NCI-H2029 treated with DMSO at 0.1 percent for 48 hours (cell line): ENCODE measurements at regions not wholly inside any gene's neighbourhood (a gene's known extent, or its start where the extent isn't known, plus 50 kb on each side); places are given as distances from the start of the nearest gene placed in this dataset.

Experiments
- DNase-seq: peaks from one replicate; lab custom pipeline; 2025; lab: John Stamatoyannopoulos, UW

- no peak for DNase-seq
Measured at GRCh38 chr1:244265507-244265906, 186.2 kb downstream of the ADSS2 start.

DNA sequence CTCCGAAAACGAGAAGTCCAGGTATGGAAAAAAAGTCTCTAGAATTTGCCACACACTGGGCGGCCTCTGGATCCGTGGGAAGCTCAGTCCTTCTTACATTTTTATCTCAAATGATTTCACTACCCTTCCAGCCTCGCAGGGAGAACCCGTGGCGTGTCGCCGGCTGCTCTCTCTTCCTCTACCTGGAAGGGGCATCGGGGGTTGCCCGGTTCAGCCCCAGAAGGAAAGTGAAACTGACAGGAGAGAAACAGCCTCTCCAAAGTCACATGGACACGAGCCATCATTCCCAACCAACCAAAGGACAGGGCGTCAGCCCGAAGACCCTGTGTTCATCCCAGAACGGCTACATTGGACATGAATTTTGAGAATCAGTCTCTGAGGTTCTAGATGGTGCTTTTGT, 182.5 kb downstream of the ADSS2 start:
- DNase-seq, result peak; percentile 8

GRCh38 chr1:244271004-244271403, 180.7 kb downstream of the ADSS2 start:
- no peak for DNase-seq

DNA sequence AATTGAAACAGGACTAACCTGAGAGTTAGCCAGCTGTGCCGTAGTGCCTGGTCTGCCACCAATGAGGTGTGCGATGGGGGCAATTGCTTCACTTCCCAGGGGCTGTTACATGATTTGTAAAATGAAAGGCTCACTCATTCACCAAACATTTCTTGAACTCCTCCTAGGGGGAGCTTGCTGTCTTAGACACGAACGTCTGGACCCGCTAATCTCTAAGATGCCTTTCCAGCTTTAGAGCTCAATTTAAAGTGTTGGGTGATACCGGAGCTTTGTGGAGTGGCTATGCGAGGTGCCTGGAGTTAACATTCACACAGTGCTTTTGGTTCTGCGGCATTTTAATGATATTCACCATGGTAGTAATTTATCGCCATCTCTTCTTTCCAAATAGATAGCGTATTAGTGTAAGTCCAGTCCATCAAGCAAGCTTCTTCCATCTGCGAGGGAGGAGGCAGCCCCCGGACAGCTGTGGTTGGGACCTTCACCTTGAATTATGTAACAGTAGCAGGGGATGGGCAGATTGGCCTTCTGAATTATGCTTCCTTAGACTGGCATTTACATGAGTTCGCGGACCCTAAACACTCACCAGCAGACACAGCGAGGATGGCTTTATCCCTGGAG, 179.9 kb downstream of the ADSS2 start:
- no peak for DNase-seq

DNA sequence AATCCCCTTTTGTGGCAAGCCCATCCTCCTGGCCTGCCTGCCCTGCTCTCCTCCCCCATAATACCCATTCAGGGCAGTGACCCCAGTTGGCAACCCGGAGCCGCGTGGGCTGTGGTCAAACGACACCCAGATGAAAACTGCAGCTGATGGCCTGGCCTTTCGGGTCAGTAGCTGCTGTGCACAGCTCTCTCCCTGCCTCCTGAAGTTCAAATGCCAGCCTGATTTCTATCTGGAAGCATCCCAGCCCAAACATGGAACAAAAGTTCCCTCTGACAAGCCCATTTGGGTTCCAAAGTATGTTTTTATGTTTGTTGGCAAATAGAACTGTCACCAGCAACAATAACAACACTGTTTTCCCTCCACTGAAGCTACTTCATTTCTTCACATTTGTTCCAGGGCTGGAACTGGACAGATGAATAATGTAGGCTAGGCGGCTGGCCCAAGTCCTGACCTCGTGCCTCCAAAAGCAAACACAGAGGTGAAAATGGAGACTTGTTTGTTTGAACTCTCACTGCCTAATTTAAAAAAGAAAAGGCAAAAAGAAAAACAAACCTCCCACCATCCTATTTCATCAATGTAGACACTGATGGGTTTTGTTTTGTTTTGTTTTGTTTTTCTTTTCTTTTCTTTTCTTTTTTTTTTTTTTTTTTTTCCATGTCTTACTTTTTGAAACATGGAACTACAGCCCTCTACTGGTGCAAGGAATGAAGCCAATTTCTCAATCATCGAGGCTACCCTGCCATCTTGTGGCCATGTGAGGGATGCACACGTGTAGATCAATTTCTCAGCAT, 179.0 kb downstream of the ADSS2 start:
- peak; percentile 32 for DNase-seq

DNA sequence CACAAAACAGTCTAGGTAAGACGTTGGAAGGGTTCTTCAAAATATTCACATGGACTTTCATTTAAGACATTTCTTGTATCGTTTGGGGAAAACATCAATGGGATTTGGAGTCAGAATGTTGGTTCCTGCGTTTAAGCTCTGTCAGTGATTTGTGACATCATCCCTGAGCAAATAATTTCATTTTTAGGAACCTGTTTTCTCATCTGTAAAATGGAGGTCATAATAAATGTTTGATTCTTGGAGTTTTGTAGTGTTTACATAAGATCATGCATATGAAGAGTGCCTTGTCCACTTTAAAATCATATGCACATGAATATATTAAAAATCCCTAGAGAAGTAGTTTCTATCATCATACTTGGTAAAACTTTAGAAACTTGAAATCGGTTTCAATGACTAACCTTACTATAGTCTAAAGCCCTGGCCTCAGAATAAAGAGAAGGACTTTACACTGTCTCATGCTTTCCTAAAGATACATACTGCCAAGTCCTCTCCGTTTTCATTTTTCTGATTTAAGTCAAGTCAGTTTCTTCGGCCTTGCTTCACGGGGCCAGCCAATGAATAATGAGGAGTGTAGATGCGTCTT, 178.4 kb downstream of the ADSS2 start:
- DNase-seq, result no peak

DNA sequence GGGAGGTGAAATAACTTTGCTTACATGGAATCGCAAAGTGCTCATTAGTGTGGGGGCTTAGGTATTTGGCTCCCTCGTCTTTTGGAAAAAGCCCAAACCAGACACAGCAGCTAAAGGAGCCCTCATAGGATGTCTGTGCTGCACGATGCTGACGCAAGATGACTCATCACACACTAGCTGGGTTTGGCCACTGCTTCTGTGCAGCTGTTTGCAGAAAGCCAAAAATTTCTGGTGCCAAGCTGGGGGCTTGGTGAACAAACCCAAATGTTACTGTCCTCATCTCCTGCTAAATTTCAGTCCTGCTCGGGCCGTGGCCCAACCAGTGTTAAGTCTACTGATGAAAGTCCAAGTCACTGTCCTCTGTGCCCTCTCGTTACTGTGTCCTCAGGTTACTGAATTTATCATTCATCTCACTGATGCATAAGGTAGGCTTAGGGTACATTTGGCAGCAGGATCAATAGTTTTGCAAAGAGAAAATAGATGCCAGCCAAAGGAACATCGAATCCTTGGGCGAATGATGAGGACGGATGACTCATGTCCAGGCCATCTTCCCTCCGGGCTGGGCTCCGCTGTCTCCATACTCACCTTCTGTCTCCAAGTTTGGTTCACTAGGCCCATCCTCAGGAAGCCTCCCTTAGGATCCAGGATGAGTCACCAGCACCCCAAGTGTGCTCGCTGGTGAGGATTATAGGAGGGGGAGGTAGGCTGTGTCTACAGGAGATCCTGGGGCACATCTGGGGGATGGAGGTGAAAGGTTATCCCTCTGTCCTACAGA, 177.7 kb downstream of the ADSS2 start:
- no peak for DNase-seq

- no peak for DNase-seq
Measured at GRCh38 chr1:244276646-244277045, 175.1 kb downstream of the ADSS2 start.

- no peak for DNase-seq
Measured at GRCh38 chr1:244280201-244280600, 171.5 kb downstream of the ADSS2 start.

DNA sequence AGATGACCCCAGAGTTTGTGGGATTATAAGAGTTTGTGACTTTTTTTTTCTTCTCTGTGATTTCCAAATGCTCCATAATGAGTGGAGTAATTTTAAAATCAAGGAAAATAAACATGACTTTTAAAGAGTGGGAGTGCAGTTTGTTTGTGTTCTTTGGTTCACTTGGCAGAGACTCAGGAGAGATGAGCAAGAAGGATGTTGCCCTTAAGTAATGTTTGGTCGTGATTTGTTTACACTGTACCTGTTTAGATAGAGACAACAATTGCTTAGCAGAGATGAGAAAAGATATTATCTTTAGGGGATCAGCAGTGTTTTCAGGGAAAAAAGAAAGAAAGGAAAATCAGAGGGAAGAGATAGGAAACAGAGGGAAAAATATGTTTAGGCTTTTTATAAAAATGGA, 170.8 kb downstream of the ADSS2 start:
- no peak for DNase-seq

DNA sequence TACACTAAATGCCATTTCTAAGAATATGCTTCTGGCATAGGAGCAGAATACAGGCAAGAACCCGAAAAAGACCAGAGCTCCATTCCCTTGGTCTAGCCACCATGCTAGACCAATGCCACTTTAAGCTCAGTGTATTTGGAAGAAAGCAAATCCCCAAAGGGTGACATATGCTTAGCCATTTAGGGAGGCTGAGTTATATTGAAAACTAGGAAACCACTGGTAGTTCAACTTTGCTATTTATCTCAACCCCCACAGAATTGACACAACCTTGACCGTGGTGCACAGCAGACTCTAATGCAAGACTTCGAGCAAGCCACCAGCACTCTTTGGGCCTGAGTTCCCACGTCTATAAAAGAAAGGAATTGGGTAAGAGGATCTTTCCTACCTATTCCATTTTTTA, 167.9 kb downstream of the ADSS2 start:
- no peak for DNase-seq

DNA sequence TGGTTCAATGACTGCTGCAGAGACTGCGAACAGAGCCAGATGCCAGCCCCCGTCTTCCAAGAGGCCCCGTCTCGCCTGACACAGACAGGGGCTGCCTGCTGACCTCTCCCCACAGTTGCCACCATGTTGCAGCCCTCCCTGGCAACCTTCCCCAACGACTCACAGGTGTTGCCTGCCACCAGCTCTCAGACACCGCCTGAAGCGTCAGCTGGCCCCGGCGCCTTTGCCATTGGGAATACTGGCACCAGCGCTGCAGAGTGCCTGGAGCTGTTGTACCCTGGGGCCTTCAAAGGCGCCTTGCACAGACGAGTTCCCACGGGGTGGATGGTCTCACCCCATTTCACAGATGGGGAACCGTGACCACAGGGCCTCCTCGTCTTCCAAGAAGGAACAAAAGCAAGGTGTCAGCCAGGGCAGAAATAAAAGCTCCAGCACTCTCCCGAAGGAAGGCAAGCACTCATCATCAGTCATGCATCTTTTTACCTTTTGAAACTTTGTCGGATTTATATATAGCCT, 167.0 kb downstream of the ADSS2 start:
- no peak for DNase-seq

GRCh38 chr1:244286341-244286740, 165.4 kb downstream of the ADSS2 start:
- DNase-seq, result no peak

- DNase-seq, result no peak
Measured at GRCh38 chr1:244287726-244288125, 164.0 kb downstream of the ADSS2 start.

GRCh38 chr1:244288663-244289062, 163.0 kb downstream of the ADSS2 start:
- DNase-seq, result no peak

GRCh38 chr1:244289991-244290785, 161.5 kb downstream of the ADSS2 start:
- no peak for DNase-seq

- no peak for DNase-seq
Measured at GRCh38 chr1:244291236-244292201, 160.2 kb downstream of the ADSS2 start.

DNA sequence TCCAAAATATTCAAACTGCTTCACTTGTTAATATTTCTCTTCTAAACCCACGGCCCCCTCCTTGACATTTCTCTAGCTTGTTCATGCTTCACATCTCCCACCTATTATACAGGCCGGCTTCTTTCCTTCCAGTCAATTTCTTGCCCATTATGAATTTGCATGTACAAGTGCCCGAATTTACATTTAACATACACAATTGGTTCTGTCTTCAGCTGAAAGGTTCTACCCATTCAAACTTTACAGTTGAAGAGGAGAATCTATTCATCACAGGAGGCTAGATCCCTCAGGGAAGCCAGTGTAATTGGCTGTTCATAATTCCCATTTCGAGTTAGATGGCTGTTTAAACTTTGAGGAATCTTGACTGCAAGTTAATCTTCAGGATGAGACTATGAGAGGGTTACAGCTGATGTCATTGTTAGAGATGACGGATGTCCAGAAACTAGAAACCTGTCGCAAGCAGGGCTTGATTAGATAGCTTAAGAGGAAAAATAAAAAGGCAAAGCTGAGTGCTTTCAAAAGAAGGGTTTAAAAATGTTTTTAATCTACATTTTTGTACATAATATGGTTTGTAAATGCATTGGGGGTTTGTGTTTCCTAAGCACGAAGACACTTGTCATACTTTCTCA, 157.0 kb downstream of the ADSS2 start:
- DNase-seq, result no peak

DNA sequence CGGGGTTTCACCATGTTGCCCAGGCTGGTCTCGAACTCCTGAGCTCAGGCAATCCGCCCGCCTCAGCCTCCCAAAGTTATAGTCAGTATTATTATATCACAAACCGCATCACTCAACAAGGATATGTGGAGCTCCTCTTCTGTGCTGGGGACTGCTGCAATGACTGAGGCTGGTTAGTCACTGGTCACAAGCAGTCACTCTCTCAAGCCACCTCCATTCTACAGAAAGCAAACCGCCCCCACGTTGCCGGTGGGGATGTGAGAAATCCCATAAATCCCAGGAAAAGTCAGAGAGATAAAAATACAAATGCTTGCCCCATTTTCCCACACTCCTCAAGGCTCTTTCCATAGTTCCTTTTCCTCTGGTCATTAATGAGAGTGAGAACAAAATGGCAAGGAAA, 155.7 kb downstream of the ADSS2 start:
- DNase-seq, result no peak

DNA sequence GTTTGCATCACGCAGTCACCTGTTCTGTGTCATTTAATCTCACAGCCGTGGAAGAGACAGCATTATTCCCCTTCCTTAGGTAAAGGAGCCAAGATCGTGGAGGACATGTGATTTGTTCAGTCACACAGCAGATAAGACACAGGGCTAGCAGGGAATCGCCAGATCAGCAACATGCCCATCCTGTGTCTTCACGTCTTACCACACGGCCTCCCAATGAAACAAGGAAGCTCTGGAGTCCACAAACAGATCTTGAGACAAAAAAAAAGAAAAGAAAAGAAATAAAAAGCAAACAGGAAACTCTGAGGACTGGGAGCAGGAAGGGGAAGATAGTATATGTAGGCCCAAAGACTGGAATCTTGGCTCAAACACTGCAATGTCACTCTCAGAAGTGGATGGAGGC, 155.3 kb downstream of the ADSS2 start:
- DNase-seq, result no peak
